OCI-LY1 (cell line): ENCODE measurements at regions not wholly inside any gene's neighbourhood (a gene's known extent, or its start where the extent isn't known, plus 50 kb on each side); places are given as distances from the start of the nearest gene placed in this dataset.

Experiments
- EZH2 ChIP-seq: fragments of 200-600 bp; sonication (generic), shearing (Covaris generic); IDR thresholded peaks from 2 replicates; pipeline ENCODE4 v1.8.0; 2017; ENCODE audit warnings: borderline replicate concordance, mixed run types, mild to moderate bottlenecking, antibody characterized with exemption, low read length, moderate library complexity, mixed read lengths
- TF ChIP-seq, protein P1 (sequence below): fragments of 200-600 bp; sonication (generic), shearing (Covaris generic); IDR thresholded peaks from 2 replicates; pipeline ENCODE4 v1.5.1; 2017; ENCODE audit warnings: mild to moderate bottlenecking, antibody characterized with exemption, low read length, moderate library complexity, mixed read lengths

DNA sequence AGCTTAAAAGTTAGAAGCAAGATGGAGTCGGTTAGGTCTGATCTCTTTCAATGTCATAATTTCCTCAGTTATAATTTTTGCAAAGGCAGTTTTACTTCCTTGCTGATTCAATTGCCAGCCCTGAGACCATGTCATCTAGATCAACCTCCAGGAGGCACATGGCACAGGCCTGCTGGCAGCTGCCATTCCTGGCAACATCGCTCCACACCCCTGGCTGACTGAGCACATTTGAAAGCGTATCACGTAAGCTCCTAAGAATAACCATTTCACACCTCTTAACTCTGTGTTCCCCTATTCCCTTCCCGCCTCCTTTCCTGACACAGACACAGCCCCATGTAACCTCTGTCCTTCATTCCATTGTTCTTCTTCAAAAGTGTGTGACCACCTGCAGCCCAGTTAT, 313.9 kb upstream of the CTNNB1 start:
- TF ChIP-seq, protein P1, sequence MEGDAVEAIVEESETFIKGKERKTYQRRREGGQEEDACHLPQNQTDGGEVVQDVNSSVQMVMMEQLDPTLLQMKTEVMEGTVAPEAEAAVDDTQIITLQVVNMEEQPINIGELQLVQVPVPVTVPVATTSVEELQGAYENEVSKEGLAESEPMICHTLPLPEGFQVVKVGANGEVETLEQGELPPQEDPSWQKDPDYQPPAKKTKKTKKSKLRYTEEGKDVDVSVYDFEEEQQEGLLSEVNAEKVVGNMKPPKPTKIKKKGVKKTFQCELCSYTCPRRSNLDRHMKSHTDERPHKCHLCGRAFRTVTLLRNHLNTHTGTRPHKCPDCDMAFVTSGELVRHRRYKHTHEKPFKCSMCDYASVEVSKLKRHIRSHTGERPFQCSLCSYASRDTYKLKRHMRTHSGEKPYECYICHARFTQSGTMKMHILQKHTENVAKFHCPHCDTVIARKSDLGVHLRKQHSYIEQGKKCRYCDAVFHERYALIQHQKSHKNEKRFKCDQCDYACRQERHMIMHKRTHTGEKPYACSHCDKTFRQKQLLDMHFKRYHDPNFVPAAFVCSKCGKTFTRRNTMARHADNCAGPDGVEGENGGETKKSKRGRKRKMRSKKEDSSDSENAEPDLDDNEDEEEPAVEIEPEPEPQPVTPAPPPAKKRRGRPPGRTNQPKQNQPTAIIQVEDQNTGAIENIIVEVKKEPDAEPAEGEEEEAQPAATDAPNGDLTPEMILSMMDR: no peak
- no peak for TF ChIP-seq EZH2
